GM20431 (cell line): ENCODE measurements at regions not wholly inside any gene's neighbourhood (a gene's known extent, or its start where the extent isn't known, plus 50 kb on each side); places are given as distances from the start of the nearest gene placed in this dataset.

Experiments used
- in situ Hi-C: fragments of 300-500 bp; cut with MseI, MboI; formaldehyde crosslinking; loops from one replicate; pipeline ENCODE4 v1.15.0; 2020; ENCODE audit warnings: low sequenced_read_pairs; ENCODE audit not compliant: unreplicated experiment

DNA sequence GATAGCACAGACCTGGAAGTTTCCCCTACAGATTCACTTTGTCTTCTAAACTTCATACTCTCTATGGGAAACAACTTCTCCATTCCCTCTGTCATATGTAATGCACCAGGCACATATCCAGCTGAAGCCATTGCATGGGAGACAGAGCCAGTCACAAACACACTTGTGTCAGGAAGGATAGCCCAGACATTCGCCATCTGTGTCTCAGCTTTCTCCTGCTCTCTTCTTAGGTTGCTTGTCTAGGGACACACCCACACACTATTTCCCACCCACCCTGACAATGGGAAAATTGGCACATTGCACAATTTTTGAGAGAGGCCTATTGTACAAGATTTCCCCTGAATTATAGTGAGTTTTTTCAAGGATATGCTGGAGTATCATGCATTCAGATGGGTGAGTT, 158.4 kb upstream of the MPDZ start:
- in situ Hi-C loops, result loop anchor here (25.0 kb wide), 1 partner anchor 924 kb away; no protein-coding TSS in a partner anchor

DNA sequence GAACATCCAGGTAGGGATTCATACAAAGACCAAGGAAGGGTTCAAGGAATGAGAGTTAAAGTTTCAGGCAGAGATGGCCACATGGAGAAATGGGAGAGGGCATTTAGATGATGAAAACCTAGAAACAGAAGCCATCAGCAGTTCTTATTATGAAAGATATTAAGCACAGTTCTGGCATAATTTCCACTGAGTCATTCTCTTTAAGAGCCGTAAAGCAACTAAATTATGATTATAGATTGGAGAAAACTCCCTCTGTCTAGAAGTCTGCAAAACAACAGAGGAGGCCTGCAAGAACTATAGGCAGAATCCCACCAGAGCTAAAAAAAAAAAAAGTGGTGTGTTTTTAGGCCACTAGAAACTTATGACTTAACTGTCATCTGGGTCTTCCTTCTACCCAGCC, 157.1 kb upstream of the MPDZ start:
- in situ Hi-C loops, result loop anchor here (25.0 kb wide), 1 partner anchor 926 kb away; no protein-coding TSS in a partner anchor

DNA sequence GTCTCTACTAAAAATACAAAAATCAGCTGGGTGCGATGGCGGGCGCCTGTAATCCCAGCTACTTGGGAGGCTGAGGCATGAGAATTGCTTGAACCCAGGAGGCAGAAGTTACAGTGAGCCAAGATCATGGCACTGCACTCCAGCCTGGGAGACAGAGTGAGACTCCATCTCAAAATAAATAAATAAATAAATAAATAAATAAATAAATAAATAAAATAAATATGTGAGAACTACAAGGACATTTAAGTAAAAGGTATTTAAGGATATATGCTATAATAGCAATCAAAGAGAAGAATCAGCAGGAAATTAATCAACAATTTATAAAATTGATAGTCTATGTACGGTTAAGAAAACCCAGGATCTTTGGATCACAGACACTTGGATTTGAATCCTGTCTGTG, 154.0 kb upstream of the MPDZ start:
- in situ Hi-C loops, result loop anchor here (25.0 kb wide), 1 partner anchor 929 kb away; no protein-coding TSS in a partner anchor

DNA sequence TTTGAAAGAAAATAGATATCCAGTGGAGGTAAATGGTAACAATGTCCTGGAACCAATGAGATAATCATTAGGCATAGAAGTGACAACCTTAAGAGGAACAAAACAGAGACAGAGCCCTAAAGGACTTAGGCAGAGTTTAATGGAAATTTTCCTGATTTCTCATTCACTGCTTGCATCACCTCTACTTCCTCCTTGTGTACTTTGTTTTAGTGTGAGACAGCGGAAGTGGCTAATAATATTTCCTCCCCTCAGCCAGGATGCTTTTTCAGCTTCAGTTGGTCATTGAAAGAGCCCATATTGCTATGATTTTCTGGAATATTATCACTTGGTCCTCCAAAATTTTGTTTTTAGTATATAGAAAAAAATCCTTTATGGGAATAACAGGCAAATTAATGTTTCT, 153.4 kb upstream of the MPDZ start:
- in situ Hi-C loops, result loop anchor here (25.0 kb wide), 1 partner anchor 929 kb away; no protein-coding TSS in a partner anchor

DNA sequence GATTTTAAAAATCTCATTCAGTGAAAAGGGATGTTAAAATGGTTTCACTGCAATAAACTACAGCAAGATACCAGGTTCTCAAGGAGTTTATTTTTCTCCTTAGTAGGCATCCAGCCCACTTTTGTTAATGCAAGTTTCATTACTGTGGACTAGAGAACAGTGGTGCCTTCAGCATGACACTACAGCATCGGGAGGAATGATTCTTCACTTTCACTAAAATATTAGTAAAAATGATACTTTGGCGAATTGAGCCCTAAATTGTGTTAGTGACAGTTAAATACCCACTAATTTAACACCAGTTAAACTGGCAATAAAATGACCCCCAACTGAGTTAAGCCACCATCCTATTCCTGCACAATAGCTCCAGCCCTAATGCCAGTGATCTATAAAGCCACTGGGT, 152.2 kb upstream of the MPDZ start:
- in situ Hi-C loops, result loop anchor here (25.0 kb wide), 1 partner anchor 931 kb away; no protein-coding TSS in a partner anchor

DNA sequence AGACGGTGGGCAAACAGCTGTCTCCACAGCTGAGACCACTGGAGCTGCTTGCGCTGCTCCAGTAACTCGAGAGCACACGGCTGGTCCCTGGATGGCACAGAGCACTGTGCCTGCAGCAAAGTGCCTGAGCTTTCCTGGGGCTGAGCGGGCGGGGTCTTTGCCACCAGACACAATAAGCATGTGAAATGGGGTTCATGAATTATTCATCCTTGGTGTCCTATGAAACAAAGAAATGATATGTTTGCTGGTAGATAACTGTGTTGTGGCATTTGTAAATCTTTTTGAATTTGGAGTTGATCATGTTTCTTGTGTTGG, 151.7 kb upstream of the MPDZ start:
- in situ Hi-C loops, result loop anchor here (25.0 kb wide), 1 partner anchor 931 kb away; no protein-coding TSS in a partner anchor

DNA sequence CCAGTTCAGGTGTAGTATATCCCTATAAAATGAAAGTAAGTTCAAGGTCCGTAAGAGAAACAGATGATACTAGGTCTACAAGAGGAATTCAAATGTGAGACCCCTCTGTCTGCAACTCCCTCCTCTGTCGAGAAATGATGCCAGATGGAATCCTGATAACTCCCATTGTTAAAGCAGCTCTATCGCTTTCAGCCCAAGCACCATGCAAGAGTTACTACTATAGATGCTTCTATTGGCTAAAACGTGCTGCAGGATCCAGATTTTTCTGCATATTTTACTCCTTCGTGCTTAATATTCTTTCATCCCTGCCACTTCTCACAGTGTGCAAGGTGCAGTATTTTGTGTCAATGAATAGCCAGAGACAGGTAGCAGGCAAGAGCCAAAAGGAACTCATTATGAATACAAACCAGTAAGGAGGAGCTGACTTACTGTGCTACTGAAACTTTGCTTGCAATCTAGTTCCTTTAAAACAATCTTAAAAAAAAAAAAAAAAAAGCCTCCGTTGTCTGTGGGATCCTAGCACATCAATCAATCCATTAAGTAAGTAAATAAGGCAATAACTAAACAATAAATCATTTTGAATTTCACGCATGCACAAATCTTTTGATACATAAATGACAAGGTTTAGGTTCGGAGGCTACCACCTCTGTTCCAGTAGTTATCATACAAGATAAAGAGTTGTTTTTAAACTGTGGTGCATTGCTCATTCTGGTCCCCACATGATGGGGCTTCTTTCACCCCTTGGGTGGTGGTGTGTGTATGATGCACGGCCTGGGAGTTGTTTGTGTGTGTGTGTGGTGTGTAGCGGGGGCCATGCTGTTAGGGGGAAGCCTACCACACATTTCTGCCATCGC, 151.1 kb upstream of the MPDZ start:
- in situ Hi-C loops, result loop anchor here (25.0 kb wide), 1 partner anchor 932 kb away; no protein-coding TSS in a partner anchor

DNA sequence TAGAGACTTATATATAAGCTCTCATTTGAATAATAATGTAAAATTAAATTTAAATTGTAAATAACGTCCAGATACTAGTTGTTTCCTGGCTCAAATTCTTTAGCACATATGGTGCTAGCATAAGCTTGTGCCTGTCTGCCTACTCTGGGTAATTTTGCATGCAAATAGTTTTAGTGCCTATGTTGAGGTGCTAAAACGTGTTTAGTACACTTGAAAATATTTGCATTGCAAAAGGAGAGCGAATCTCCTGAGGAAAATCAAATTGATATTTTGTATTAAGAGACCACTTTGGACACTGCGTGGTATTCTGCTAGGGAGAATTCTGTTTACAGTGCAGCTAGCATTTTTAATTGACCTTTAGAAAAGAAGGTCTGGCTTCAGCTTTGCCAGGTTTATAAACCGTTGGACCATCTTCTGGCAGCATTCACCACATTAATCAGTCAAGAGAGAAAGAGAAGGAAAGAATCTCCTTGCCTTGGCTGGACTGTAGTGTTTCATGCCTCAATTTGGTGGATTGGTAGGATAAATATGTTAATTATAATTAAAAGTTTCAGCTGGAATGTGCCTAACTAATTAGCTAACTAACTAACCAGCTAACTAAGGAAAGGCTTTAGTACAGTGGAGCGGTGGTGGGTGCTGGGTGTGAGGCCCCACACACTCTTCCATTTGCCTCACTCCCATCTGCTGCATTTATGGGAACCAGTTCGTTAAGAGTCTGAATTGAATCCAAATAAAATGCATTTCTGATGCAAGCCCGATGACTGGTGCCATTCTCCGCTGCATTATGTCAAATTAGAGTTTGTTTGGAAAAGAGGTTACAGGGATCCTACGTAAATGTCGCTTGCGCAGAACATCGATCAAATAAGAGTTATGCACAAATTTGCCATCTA, 150.1 kb upstream of the MPDZ start:
- in situ Hi-C loops, result loop anchor here (10.0 to 25.0 kb wide), 2 partner anchors 933 to 1005 kb away; no protein-coding TSS in a partner anchor

DNA sequence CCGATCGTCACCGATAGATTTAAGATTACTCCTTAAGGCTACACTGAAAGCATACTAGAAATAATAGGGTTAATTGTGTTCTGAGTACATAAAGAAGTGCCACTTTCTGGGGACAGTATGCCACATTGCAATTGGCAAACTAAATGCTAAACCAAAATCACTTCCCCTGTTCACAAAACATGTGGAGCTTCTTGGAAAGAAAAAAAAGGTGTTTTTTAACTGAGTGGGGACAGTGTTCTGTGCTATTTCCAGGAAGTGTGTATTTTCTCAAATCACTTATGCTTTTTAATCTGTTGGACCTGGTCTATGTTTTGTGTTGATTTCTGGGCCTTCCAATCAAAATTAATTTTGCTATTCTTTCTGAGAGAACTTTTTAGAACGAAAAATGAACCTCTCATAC, 149.3 kb upstream of the MPDZ start:
- in situ Hi-C loops, result loop anchor here (10.0 to 25.0 kb wide), 2 partner anchors 934 to 1006 kb away; no protein-coding TSS in a partner anchor

DNA sequence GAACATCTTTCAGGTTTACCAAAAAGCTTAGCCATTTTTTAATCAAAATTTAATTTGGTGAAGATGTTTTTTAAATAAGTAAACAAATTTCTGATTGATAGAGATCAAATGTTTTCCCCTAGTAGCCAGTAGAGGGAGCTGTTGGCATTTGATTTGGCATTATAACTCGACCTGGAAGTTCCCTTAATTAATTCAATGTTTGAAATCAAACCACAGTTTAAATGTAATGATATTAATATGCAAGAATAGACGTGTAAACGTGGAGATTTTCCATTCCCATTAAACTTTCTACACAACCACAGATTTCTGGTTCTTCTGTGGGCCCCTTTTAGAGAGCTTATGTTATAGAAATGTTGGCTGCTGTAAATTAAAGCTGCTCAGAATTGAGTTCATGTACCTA, 148.1 kb upstream of the MPDZ start:
- in situ Hi-C loops, result loop anchor here (10.0 to 25.0 kb wide), 2 partner anchors 935 to 1007 kb away; no protein-coding TSS in a partner anchor

DNA sequence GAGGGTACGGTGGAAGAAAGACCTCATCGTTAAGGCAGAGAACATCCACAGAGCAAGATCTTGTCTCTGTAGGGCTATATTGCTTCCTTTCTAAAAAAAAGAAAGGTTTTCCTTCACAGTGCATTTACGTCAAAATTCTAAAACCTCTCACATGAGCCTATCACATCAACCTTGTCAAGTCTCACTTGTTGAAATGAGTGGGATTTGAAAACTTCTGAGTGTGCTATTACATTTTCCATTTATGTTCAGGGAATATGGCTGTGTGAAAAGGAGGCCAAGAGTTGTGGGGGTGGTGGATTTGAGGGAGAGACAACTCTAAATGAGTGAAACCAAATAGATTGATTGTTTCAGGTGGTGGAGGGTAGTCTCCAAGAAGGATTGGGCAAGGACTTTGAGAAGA, 147.1 kb upstream of the MPDZ start:
- in situ Hi-C loops, result loop anchor here (10.0 to 25.0 kb wide), 2 partner anchors 936 to 1008 kb away; no protein-coding TSS in a partner anchor

DNA sequence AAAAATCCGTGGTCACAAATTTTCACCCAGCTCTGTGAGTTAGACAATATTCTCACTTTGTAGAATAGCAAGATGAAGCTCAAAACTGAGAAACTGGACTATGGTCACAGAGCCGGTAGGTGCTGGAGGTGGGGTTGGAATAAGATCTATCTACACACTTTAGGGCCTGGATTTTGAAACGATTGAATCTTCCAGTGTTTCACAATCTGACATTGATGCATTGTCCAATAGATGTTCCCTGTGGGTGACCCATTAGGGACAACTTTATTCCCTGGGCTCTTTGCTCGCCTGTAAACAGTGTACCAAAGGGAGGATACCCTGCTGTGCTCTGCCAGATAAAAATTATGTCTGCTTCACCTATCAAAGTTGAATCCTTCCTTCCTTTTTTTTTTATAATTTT, 145.4 kb upstream of the MPDZ start:
- in situ Hi-C loops, result loop anchor here (10.0 to 25.0 kb wide), 2 partner anchors 937 to 1010 kb away; no protein-coding TSS in a partner anchor

DNA sequence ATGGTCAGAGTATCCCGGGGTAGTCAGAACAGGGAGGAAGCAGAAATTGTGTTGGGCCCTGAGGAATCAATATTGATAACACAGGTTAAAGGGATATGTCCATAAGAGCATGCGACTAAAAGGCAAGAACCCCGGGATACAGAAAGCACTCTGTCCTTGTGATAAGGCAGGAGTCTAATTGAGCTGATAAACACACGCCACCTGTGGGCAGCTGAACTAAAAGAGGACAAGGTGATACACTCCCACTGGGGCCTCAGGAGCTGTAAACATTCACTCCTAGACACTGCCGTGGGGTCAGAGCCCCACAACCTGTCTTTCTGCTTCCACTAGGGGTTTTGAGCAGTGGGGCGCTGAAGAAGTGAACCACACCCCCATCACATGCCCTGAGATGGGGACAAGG, 144.7 kb upstream of the MPDZ start:
- in situ Hi-C loops, result loop anchor here (10.0 kb wide), 1 partner anchor 1011 kb away; no protein-coding TSS in a partner anchor

DNA sequence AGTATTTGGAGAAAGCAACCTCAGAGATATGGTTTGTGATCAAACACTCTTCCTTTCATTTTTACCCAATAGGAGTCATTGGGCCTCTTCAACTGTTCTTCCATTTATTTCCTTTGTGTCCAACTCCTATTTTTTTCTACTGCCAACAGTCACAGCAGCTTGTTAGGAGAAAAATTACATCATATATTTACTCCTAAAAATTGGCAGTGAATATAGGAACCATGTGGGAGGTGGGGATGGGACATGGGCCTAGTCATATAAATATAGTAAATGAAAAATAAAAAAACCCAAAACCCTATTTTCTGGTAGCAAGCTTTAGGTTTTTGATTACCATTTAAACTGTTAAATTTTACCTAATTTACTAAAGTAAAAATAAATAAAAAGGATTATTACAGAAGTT, 134.9 kb upstream of the MPDZ start:
- in situ Hi-C loops, result no loop called here

DNA sequence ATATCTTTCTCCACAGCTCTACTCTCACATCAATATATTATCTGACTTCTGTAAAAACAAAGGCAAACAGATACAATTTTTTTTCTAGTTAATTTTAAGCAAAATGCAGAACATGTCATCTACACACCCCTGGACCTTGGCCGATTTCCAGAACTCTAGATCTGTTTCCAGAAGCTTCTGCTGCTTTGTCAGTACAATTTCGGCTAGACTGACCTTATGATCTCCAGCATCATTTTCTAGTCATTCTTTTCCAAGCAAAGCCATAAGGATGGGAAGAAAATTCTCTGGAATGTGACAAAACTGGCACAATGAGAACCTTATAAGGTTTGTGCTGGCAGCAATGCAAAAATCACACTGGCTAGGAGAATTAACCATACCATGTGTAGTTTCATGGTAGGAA, 132.8 kb upstream of the MPDZ start:
- in situ Hi-C loops, result no loop called here

DNA sequence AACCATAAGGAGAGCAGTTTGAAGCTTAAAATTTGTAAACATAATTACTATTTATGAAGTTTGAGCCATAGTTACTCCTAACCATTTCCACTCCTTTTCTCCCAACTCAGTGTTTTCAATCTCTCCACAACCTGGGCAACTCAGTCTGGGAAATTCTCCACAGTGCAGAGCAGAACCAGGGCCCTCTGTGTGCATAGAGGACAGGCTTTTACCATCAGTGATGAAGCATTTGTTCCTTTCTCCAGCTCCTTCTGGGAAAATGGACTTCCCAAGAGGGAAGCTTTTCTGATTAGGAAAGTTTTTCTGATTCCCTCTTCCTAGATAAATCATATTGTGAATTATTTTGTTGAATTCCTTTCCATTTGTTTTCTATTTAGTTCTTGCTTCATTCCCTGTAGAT, 132.3 kb upstream of the MPDZ start:
- in situ Hi-C loops, result no loop called here

DNA sequence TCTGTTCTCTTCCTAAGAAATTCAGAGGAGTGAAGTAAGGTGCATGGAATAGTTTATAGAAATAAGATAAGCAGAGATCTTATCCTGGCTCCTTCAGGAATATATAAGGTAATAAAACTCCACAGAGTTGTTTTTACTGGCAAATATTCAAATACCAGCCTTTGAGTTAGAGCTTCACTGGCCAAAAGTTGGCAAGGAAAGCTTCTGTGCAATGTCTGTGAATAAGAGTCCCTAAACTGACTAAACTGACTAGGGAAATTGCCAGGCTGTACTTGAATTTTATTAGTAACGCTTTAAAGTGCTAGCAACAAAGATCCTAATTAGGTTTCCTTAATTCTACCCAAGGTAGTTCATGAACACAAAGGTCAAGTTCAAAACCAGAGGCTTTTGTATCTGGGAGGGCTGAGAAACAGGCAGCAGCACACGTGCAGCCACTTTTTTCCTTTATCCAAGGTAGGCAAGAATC, 131.1 kb upstream of the MPDZ start:
- in situ Hi-C loops, result no loop called here

DNA sequence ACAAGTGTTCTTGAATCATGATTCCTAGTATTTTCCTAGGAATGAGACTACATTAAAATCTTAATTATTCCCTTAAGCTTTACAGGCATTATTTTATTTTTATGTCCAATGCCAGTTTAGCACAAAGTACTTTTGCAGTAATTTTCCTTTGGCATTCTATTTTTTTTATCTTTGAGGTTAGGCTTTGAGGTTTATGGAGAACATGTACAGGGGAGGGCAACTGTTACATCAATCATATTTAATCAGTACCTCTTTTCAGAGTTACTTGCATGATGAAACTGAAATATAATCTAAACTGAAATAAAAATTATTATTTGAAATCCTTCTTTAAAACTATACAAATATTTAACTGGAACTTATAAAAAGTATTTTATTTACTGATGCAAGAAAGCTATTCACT, 118.2 kb upstream of the MPDZ start:
- in situ Hi-C loops, result no loop called here

DNA sequence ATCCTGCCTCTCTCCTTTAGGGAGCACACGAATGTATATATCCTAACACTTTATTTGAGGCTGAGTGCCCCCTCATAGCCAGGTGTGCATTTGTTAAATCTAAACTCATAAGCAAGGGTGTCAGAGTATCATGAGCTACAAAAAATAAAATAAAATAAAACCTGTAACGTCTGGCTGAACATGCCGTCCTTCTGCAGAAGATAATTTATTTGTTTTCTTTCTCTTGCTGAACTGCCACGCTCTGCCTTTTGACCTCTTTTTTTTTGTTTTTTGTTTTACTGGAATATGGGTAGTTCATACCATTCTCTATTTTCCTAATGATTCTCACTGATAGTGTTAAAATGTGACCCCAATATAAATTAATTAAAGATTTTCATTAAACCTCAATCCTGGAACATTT, 117.7 kb upstream of the MPDZ start:
- in situ Hi-C loops, result no loop called here

DNA sequence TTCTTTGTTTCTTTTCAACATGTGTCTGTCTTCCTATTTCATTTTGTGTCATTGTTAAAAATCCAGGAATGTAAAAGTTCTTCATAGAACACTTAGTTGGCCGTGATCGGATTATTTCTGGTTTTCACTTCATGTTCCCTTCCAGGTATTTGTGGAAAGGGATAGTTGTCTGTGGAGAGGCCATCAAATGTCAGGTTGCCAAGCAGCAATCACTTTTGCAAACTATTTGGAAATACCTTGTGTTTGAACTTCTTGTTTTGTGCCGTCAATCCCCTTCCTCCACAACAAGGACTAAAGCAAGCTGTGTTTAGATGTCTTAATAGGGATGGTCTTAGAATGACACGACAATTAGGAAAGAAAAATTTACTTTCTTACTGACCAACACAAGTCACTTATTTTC, 116.9 kb upstream of the MPDZ start:
- in situ Hi-C loops, result no loop called here
